Nephron (organoid): ENCODE measurements at regions not wholly inside any gene's neighbourhood (a gene's known extent, or its start where the extent isn't known, plus 50 kb on each side); places are given as distances from the start of the nearest gene placed in this dataset.

Experiments used
- H3K27ac Mint-ChIP-seq, 3 experiments: 2 replicates each; pipeline ENCODE4 v1.8.0; 2020; ENCODE audit warnings: mixed read lengths in 3 of 3, mild to moderate bottlenecking in 2 of 3, moderate library complexity in 1 of 3
- H3K27me3 Mint-ChIP-seq: 2 replicates; pipeline ENCODE4 v1.8.0; 2021; ENCODE audit warnings: low read depth, mild to moderate bottlenecking, moderate library complexity, mixed read lengths
- H3K36me3 Mint-ChIP-seq: 2 replicates; pipeline ENCODE4 v1.8.0; 2020; ENCODE audit warnings: low read depth, mixed read lengths
- H3K4me1 Mint-ChIP-seq: 2 replicates; pipeline ENCODE4 v1.8.0; 2020; ENCODE audit warnings: mixed read lengths
- H3K4me3 Mint-ChIP-seq, 3 experiments: 2 replicates each; pipeline ENCODE4 v1.8.0; 2020; ENCODE audit warnings: mild to moderate bottlenecking in 3 of 3, mixed read lengths in 3 of 3, moderate library complexity in 2 of 3
- H3K9me3 Mint-ChIP-seq: 2 replicates; pipeline ENCODE4 v1.8.0; 2020; ENCODE audit warnings: mixed read lengths
- CTCF ChIP-seq, 3 experiments: fragments of 200-600 bp; sonication (generic); IDR thresholded peaks; one replicate each; pipeline ENCODE4 v1.5.0; 2021; ENCODE audit warnings: antibody characterized with exemption in 3 of 3; ENCODE audit not compliant: unreplicated experiment in 3 of 3

- H3K4me1 Mint-ChIP-seq, result peaks cover 18% of the 10 kb centered on the region
- H3K27me3 Mint-ChIP-seq, result no peaks in the 10 kb centered on the region
- H3K9me3 Mint-ChIP-seq, result peaks cover 2% of the 10 kb centered on the region
- no peak overlapping the region for H3K27ac Mint-ChIP-seq
- no peak for TF ChIP-seq CTCF (IDR thresholded peaks at IDR 0.05; ENCODE audit: unreplicated experiment in 3 of 3)
- no peaks in the 10 kb centered on the region for H3K36me3 Mint-ChIP-seq
- no peak overlapping the region for H3K4me3 Mint-ChIP-seq
Measured at GRCh38 chr6:26292709-26293108, 72.3 kb upstream of the BTN3A2 start.

GRCh38 chr6:26294302-26294701 lies 70.7 kb upstream of the BTN3A2 start:
- H3K9me3 Mint-ChIP-seq, result no peaks in the 10 kb centered on the region
- H3K4me3 Mint-ChIP-seq, result no peak overlapping the region
- H3K36me3 Mint-ChIP-seq, result no peaks in the 10 kb centered on the region
- peaks cover 18% of the 10 kb centered on the region for H3K4me1 Mint-ChIP-seq
- H3K27me3 Mint-ChIP-seq, result peaks cover 3% of the 10 kb centered on the region
- H3K27ac Mint-ChIP-seq, result peak overlapping the region in 2 of 3 experiments; percentile 6 to 40
- TF ChIP-seq CTCF (IDR thresholded peaks at IDR 0.05; ENCODE audit: unreplicated experiment in 3 of 3), result no peak

- Mint-ChIP-seq H3K36me3 (no peaks in the 10 kb centered on the region), H3K4me3 (no peak overlapping the region), H3K9me3 (no peaks in the 10 kb centered on the region), H3K27me3 (peaks cover 4% of the 10 kb centered on the region), H3K27ac (peak overlapping the region in 1 of 3 experiments; percentile 6), H3K4me1 (peaks cover 18% of the 10 kb centered on the region)
- no peak for TF ChIP-seq CTCF (IDR thresholded peaks at IDR 0.05; ENCODE audit: unreplicated experiment in 3 of 3)
Measured at GRCh38 chr6:26295691-26296555, 69.1 kb upstream of the BTN3A2 start.

- Mint-ChIP-seq H3K27me3 (peaks cover 4% of the 10 kb centered on the region), H3K4me3 (no peak overlapping the region), H3K9me3 (no peaks in the 10 kb centered on the region), H3K27ac (no peak overlapping the region), H3K36me3 (no peaks in the 10 kb centered on the region), H3K4me1 (peaks cover 18% of the 10 kb centered on the region)
- no peak for TF ChIP-seq CTCF (IDR thresholded peaks at IDR 0.05; ENCODE audit: unreplicated experiment in 3 of 3)
Measured at GRCh38 chr6:26296556-26296856, 68.5 kb upstream of the BTN3A2 start.

GRCh38 chr6:26296857-26297648 lies 67.9 kb upstream of the BTN3A2 start:
- no peaks in the 10 kb centered on the region for H3K36me3 Mint-ChIP-seq
- H3K4me1 Mint-ChIP-seq, result peaks cover 18% of the 10 kb centered on the region
- H3K9me3 Mint-ChIP-seq, result no peaks in the 10 kb centered on the region
- H3K4me3 Mint-ChIP-seq, result no peak overlapping the region
- peaks cover 4% of the 10 kb centered on the region for H3K27me3 Mint-ChIP-seq
- no peak for TF ChIP-seq CTCF (IDR thresholded peaks at IDR 0.05; ENCODE audit: unreplicated experiment in 3 of 3)
- H3K27ac Mint-ChIP-seq, result no peak overlapping the region
